GM21825 (cell line): ENCODE measurements at regions not wholly inside any gene's neighbourhood (a gene's known extent, or its start where the extent isn't known, plus 50 kb on each side); places are given as distances from the start of the nearest gene placed in this dataset.

Experiments used
- ATAC-seq: cut with Tn5 transposase; IDR thresholded peaks from one replicate; pipeline ENCODE4 v1.9.1; 2021; ENCODE audit warnings: mild to moderate bottlenecking, moderate library complexity; ENCODE audit not compliant: unreplicated experiment

DNA sequence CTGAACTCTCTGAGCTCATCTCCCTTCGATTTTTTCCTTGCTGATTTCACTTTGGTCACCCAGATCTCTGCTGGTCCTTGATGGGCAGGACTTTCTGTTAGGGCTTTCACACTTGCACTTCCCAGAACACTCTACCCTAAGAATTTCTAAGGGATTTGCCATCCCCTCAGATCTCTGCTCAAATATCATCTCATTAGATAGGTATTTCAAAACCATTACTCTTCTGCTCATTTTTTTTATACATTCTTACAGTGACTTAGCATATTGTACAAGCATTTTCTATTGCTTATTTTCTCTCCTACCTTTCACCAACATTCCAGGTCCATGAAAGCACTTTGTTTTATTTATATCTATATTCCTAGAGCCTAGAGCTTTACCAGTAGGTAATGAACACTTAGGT, 913.3 kb downstream of the PDHA2 start:
- no peak for ATAC-seq

GRCh38 chr4:96755569-96756484, 915.9 kb downstream of the PDHA2 start:
- no peak for ATAC-seq

GRCh38 chr4:96756584-96756983, 916.7 kb downstream of the PDHA2 start:
- no peak for ATAC-seq

DNA sequence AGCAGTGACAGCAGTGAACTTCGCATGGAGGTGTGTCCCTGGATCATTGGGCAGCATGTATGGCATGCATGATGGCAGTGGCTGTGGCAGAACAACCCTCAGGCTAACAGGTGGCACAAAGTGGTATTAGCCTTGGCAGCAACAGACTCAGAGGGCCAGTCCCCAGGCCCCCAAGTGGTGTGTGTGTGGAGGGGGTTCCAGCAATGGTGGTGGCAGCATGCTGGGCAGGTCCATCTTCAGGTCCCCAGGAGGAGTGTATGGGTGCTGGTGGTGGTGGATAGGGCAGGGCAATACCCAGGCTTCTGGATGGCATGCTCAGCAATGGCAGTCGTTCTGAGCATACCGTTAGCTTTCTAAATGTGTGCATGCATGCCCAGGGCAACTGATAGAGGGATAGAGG, 923.7 kb downstream of the PDHA2 start:
- ATAC-seq = no peak

DNA sequence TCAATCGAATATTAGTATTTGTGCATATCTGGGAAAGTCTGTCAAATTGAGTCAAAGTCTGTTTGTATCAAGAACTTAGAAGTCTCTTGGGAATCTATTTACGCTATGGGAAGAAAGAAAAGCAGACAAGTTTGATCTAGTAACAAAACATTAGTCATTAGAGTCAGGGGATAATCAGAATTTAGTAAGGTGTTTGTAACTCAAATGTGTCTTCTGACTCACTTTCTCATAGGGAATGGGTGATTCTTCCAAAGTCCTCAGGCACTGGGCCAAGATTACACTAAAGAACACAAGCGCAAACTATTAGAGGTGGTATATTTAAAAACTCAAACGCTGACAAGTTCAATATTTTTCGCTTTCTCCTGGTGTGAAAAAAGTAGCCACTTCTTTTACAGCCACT, 926.5 kb downstream of the PDHA2 start:
- ATAC-seq = no peak

- no peak for ATAC-seq
These were observed 928.1 kb downstream of the PDHA2 start for GRCh38 chr4:96767815-96768480.

- ATAC-seq = no peak
These were observed 935.6 kb downstream of the PDHA2 start for GRCh38 chr4:96775501-96775900.

GRCh38 chr4:96776920-96777527, 937.1 kb downstream of the PDHA2 start:
- ATAC-seq = no peak

- ATAC-seq = no peak
These were observed 944.4 kb downstream of the PDHA2 start for GRCh38 chr4:96784336-96784735.

DNA sequence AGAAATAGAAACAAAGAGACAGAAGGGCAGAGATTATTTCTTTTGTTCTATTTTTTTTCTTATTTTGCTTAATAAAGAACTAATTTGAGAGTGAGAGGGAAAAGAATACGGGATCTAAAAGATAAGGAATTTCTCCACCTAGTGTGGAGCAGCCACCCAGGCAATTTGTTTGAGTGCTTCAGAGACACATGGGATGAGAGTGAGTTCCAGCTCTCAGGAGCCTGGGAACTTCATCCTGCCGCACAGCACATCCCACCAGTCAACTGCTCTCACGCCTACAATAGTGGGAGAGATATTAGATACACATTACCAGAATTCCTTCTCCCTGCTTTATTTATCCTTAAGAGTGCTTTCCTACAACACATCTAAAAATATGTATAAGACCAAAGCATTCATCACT, 946.4 kb downstream of the PDHA2 start:
- ATAC-seq = no peak

DNA sequence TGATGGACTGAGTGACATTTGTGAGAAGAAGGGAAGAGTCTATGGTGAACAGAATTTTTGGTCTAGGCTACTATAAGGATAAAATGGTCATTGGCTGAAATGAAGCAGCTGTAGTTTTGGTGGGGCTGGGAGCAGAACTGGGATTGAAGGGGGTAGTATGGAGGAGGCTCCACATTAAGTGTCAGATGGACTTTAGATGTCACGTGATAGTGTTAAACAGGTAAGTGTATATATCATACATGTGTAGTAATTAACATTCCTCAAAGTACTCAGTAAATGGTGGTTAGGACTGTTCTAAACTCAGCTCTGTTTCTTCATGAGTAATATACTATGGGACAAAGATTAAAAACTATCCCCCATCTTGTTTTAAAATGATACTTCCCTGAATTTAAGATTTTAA, 947.9 kb downstream of the PDHA2 start:
- no peak for ATAC-seq

- ATAC-seq = no peak
These were observed 969.7 kb downstream of the PDHA2 start for GRCh38 chr4:96809563-96809962.

- ATAC-seq = no peak
These were observed 987.2 kb downstream of the PDHA2 start for GRCh38 chr4:96827086-96827485.

- no peak for ATAC-seq
These were observed 993.9 kb downstream of the PDHA2 start for GRCh38 chr4:96833831-96834230.

GRCh38 chr4:96835991-96836390, 996.1 kb downstream of the PDHA2 start:
- ATAC-seq = no peak

- no peak for ATAC-seq
These were observed 999.5 kb downstream of the PDHA2 start for GRCh38 chr4:96839441-96839840.

DNA sequence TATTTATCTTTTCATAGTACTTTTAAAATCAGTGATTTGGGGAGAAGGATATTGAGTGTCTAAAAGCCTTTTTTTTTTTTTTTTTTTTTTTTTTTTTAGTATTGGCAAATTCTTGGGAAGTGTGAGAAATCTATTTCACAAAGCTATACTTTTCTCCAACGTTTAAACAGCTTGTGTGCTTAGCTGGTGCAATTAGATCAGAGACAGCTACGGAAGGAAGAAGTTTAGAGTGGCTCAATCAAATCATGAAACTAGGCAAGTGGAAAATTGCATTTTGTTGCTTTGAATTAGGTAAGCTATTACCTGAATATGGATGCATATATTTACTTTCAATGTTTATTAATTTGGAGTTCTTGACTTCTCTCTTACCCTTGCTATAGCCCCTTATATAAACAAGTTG, 1001.9 kb downstream of the PDHA2 start:
- no peak for ATAC-seq

GRCh38 chr4:96844858-96845490, 1005.1 kb downstream of the PDHA2 start:
- ATAC-seq = no peak

DNA sequence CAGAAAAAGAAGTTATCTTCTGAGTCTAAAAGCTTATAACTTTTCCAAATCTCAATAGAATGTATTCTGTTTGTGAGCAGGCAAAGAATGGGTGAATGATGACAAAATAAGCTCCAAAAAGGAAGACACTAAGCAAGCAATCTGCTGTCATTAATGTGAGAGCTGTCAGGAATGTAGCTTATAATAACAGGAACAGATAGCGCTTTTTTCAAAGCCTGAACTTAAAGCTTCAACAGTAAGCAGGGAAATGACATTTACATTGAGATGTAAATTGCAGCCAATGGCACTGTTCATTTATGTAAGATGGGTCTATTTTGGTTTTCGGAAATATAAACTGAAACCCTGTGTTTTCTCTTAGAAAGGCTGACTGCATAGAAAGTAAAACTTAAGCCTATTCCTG, 1005.9 kb downstream of the PDHA2 start:
- ATAC-seq = no peak

GRCh38 chr4:96874657-96875056, 1034.8 kb downstream of the PDHA2 start:
- ATAC-seq = no peak

DNA sequence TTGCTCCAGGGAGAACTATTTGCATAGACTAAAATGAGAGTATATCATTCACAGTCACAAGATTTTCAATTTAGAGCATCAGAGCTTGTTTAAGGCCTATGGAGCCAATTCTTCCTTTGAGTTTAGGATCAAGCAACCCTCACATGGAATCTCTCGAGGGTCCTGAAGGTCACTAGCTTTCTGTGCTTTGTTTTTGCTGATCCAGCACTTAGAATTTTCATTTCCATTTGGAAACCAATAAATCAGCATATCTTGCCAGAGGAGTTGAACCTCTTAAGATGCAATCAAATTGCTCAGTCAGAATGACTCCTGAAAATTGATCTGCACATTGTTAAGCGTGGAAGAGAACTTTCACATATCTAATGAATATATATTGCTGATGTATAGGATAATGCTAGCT, 1039.6 kb downstream of the PDHA2 start:
- no peak for ATAC-seq
